VCaP (cell line): ENCODE measurements at regions not wholly inside any gene's neighbourhood (a gene's known extent, or its start where the extent isn't known, plus 50 kb on each side); places are given as distances from the start of the nearest gene placed in this dataset.
A peak's percentile ranks its signal among the peaks of the same experiment; 100 is the strongest.

Experiments used
- H3K27ac ChIP-seq: fragments of 450-650 bp; 2 replicates; pipeline ENCODE4 v1.5.1; 2017
- CTCF ChIP-seq: fragments of 450-650 bp; conservative IDR thresholded peaks from 2 replicates; pipeline ENCODE4 v1.5.1; 2017; ENCODE audit warnings: mild to moderate bottlenecking, moderate library complexity

GRCh38 chr10:110418218-110418617 is 79.5 kb upstream of the DUSP5 start:
- peak overlapping the region; percentile 62; the same call in 1 of the 2 replicates for H3K27ac ChIP-seq
- no peak for TF ChIP-seq CTCF

GRCh38 chr10:110419265-110419664 is 78.4 kb upstream of the DUSP5 start:
- no peak for TF ChIP-seq CTCF
- no peak overlapping the region for H3K27ac ChIP-seq

GRCh38 chr10:110420401-110421193 is 77.1 kb upstream of the DUSP5 start:
- H3K27ac ChIP-seq = no peak overlapping the region
- no peak for TF ChIP-seq CTCF

GRCh38 chr10:110421512-110422138 is 76.1 kb upstream of the DUSP5 start:
- TF ChIP-seq CTCF = no peak
- no peak overlapping the region for H3K27ac ChIP-seq

GRCh38 chr10:110422548-110422947 is 75.2 kb upstream of the DUSP5 start:
- H3K27ac ChIP-seq = no peak overlapping the region
- TF ChIP-seq CTCF = no peak

- no peak for TF ChIP-seq CTCF
- no peak overlapping the region for H3K27ac ChIP-seq
Measured at GRCh38 chr10:110423650-110424049, 74.1 kb upstream of the DUSP5 start.

- peak overlapping the region; percentile 29 for H3K27ac ChIP-seq
- TF ChIP-seq CTCF = no peak
Measured at GRCh38 chr10:110425684-110426293, 71.9 kb upstream of the DUSP5 start.
